ENCODE measurements at regions not wholly inside any gene's neighbourhood (a gene's known extent, or its start where the extent isn't known, plus 50 kb on each side); places are given as distances from the start of the nearest gene placed in this dataset.
A peak's percentile ranks its signal among the peaks of the same experiment; 100 is the strongest.

DNA sequence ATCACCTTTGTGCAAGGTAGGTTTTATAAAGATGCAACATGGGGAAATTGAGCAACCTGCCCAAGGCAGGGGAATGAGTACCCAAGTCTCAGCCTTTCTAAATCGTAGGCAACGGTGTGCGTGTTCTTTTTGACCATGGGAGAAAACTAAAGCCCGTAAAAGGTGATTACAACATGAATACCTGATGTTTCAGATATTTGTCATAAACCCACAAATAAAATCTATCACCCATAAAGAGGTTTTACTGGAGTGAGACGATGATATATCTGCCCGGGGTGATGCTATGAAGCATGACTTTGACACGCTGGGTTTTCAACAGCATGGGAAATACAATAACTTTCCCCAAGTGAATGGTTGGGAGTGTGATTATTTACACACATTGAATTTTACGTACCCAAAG is 406.3 kb upstream of the KLF6 start:
- peaks cover 4 to 6% of the 10 kb centered on the region in 2 donors for H3K4me1 Mint-ChIP-seq
- ATAC-seq (replicated peaks) (no peak), DNase-seq (no peak)
- peaks cover 2 to 4% of the 10 kb centered on the region in 2 donors for H3K9me3 Mint-ChIP-seq
- no peak overlapping the region for H3K4me3 Mint-ChIP-seq
- H3K27ac Mint-ChIP-seq: peak overlapping the region; percentile 80
- H3K27me3 Mint-ChIP-seq: no peaks in the 10 kb centered on the region
- no peaks in the 10 kb centered on the region for H3K36me3 Mint-ChIP-seq

DNA sequence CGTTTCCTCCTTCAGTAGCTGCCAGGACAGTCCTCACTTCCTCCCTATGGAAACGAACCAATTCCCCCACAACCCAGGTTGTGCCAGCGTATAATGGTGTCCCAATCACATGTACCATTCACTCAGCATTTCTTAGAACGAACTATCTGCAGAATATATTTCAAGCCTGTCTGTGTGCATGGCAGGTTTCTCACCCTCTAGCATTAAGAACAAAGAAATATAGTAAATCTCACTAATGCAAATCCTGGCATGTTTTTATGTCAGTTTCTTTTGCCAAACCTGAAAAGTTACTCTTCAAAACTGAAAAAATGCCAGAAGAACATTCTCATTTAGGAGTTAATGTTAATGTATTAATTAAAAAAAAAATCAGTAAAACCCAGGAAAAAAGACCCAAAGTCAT is 405.9 kb upstream of the KLF6 start:
- ATAC-seq (replicated peaks): no peak
- H3K36me3 Mint-ChIP-seq: no peaks in the 10 kb centered on the region
- no peak for DNase-seq
- H3K27ac Mint-ChIP-seq: peak overlapping the region; percentile 7
- H3K4me3 Mint-ChIP-seq: no peak overlapping the region
- peaks cover 4 to 6% of the 10 kb centered on the region in 2 donors for H3K4me1 Mint-ChIP-seq
- H3K27me3 Mint-ChIP-seq: no peaks in the 10 kb centered on the region
- H3K9me3 Mint-ChIP-seq: peaks cover 2 to 4% of the 10 kb centered on the region in 2 donors

DNA sequence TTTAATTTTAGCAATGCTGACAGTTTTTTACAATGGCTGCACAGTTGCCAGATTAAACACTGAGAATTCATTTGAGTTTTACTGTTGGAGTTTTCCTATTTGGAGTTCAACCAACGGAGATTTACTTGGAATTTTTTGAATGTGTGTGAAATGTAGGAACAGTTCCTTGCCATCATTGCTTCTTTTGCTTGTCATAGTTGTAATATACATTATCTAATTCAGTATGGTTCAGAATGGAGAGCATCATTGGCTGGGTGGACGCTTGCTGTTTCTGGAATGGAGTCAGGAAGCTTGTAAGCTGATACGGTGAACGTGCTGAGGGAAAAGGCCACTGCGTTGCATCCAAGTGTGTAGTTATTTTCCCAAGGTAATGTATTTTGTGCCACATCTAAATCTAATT is 404.3 kb upstream of the KLF6 start:
- H3K36me3 Mint-ChIP-seq: no peaks in the 10 kb centered on the region
- H3K27me3 Mint-ChIP-seq: no peaks in the 10 kb centered on the region
- H3K27ac Mint-ChIP-seq: no peak overlapping the region
- DNase-seq (no peak), ATAC-seq (replicated peaks) (no peak)
- peaks cover 4 to 6% of the 10 kb centered on the region in 2 donors for H3K4me1 Mint-ChIP-seq
- peaks cover 2 to 4% of the 10 kb centered on the region in 2 donors for H3K9me3 Mint-ChIP-seq
- no peak overlapping the region for H3K4me3 Mint-ChIP-seq

DNA sequence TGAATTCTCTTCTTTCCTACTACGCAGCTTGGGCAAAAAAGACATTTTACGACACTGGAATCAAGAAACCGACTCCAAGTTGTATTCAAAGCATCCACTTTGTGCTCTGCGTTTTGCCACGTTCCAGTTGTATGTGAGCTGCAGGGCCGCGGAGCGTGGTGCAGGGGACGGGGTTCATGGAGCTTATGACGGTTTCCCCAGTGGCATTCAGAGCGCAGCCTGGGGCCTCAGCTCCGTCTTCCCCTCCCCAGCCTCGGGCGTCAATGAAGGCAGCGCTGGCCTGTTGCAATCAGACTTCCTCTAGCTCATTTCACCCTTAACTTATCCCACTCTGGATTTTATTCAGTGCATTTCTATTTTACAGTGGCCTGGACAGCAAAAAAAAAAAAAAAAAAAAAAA is 403.4 kb upstream of the KLF6 start:
- peaks cover 2 to 4% of the 10 kb centered on the region in 2 donors for H3K9me3 Mint-ChIP-seq
- no peaks in the 10 kb centered on the region for H3K27me3 Mint-ChIP-seq
- no peak overlapping the region for H3K27ac Mint-ChIP-seq
- ATAC-seq (replicated peaks): no peak
- no peaks in the 10 kb centered on the region for H3K36me3 Mint-ChIP-seq
- DNase-seq: no peak
- no peak overlapping the region for H3K4me3 Mint-ChIP-seq
- peaks cover 4 to 6% of the 10 kb centered on the region in 2 donors for H3K4me1 Mint-ChIP-seq

DNA sequence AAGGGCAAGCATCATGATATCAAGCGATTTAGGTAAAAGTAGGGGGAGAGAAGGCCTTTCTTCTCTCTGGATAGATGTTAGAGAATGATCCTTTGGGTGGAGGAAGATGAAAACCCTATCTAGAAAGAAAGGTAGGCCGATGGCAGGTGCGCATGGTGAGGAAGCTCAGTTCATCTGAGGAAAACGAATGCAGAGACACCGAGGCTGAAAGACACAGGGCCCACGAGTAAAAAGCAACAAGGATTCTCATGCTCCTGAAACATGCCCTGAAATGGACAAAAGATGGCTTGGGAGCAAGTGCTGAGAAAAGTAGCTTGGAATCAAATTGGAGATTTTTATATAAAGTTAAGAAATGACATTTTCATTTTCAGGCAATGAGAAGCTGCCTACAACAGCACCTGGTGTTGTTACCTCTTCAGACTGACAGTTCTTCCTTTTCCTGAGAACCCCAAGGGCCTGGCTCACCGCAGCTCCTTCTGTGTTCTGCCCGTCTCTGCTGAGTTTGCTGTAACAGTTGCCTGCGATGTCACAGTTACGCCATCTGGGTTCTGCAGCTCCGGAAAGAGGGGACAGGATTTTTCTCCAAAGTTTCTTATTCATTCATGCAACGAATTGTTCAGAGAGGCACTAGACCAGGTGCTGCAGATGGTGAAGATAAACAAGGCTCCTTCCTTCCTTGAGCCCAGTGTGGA is 402.0 kb upstream of the KLF6 start:
- Mint-ChIP-seq H3K4me3 (no peak overlapping the region), H3K27ac (no peak overlapping the region), H3K27me3 (no peaks in the 10 kb centered on the region), H3K4me1 (peaks cover 4 to 6% of the 10 kb centered on the region in 2 donors), H3K36me3 (no peaks in the 10 kb centered on the region), H3K9me3 (peaks cover 2 to 4% of the 10 kb centered on the region in 2 donors)
- no peak for DNase-seq
- ATAC-seq (replicated peaks): peak in 1 of 2 donors; percentile 34

DNA sequence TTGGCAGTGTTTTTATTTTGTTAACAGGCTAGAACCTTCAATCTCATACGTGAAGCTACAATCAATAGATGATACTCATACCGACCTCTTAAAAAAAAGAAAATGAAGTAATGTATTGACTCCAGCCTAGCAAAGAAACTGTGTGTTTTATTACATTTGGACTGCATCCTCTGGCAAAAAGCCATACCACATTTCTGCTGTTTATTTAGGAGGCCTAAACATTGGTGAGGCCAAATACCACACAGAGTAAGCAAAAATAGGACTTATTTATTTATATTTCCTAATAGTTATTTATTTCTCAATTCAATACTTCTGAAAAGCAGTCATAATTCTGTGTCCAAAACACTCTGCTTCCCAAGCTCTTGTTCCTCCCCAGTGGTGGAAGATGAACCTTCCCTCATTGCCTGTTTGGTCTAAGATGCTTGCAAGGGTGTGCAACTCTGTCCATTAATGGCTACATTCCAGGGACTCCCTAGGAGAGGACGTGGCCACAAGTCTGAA is 398.8 kb upstream of the KLF6 start:
- Mint-ChIP-seq H3K4me1 (peaks cover 8 to 17% of the 10 kb centered on the region in 2 donors), H3K36me3 (no peaks in the 10 kb centered on the region), H3K4me3 (no peak overlapping the region), H3K27ac (no peak overlapping the region), H3K9me3 (no peaks in the 10 kb centered on the region), H3K27me3 (no peaks in the 10 kb centered on the region)
- DNase-seq (no peak), ATAC-seq (replicated peaks) (no peak)

DNA sequence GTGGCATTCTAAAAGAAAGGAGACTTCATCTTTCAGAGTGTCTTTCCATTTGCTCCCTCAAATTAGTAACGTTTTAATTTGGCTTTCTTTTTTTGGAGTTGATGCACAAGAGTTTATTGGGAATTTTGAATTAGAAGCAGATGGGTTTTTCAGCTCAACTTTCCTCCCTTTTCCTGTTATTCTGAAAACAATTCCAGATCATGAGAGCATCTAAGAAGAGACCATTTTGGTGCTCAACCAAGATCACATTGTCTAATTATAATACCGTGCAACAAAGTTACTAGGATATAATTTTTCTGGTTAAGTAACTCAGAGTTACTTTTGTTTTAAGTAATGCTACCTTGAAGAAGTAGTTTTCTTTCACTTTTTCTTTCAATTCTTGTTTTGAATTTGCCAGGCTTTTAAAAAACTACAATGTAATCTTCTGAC is 396.6 kb upstream of the KLF6 start:
- no peak for DNase-seq
- ATAC-seq (replicated peaks): no peak
- no peaks in the 10 kb centered on the region for H3K36me3 Mint-ChIP-seq
- no peaks in the 10 kb centered on the region for H3K9me3 Mint-ChIP-seq
- no peaks in the 10 kb centered on the region for H3K27me3 Mint-ChIP-seq
- peaks cover 5 to 17% of the 10 kb centered on the region in 2 donors for H3K4me1 Mint-ChIP-seq
- H3K4me3 Mint-ChIP-seq: no peak overlapping the region
- H3K27ac Mint-ChIP-seq: no peak overlapping the region

DNA sequence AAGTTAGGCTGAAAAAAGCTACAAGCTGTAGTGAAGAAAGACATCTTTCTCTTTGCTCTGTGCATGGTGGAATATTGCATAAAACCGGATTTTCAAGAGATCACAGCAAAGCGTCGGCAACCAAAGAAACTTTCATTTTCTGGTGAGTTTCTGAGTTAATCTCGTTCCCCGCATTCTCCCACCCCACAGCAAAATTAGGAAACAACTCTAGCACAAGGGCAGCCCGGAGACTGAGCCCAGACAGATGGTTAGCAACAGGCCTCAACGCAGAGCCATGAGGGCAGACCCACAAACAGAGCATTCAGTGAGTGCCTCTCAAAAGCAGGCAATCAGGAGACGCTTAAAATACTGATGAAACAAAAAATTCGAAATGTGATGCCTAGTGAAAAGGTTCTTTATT is 396.1 kb upstream of the KLF6 start:
- ATAC-seq (replicated peaks): no peak
- H3K27me3 Mint-ChIP-seq: no peaks in the 10 kb centered on the region
- H3K4me3 Mint-ChIP-seq: no peak overlapping the region
- no peak overlapping the region for H3K27ac Mint-ChIP-seq
- no peaks in the 10 kb centered on the region for H3K36me3 Mint-ChIP-seq
- peaks cover 7 to 22% of the 10 kb centered on the region in 2 donors for H3K4me1 Mint-ChIP-seq
- no peaks in the 10 kb centered on the region for H3K9me3 Mint-ChIP-seq
- no peak for DNase-seq

DNA sequence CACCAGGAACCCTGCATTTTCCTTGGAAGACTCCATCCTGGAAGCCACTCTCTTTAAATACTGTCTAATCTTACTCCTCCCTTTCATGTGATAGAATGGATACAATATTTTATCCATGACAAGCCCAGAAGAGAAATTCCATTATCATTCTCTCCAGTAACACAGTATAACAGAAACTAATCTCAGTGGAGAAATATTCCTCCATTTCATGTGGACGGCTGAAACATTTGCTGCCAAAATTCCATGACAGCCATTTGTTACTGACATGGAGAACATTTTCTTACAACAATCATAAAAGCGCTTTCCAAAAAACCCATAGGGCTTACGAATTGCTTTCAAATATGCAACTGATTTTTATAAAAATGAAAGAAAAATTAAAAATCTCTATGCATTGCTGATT is 392.8 kb upstream of the KLF6 start:
- no peaks in the 10 kb centered on the region for H3K27me3 Mint-ChIP-seq
- no peak for ATAC-seq (replicated peaks)
- peaks cover 4 to 5% of the 10 kb centered on the region in 2 donors for H3K36me3 Mint-ChIP-seq
- no peak overlapping the region for H3K27ac Mint-ChIP-seq
- peaks cover 21 to 36% of the 10 kb centered on the region in 2 donors for H3K4me1 Mint-ChIP-seq
- DNase-seq: no peak
- H3K9me3 Mint-ChIP-seq: peaks cover 0 to 1% of the 10 kb centered on the region in 2 donors
- no peak overlapping the region for H3K4me3 Mint-ChIP-seq

DNA sequence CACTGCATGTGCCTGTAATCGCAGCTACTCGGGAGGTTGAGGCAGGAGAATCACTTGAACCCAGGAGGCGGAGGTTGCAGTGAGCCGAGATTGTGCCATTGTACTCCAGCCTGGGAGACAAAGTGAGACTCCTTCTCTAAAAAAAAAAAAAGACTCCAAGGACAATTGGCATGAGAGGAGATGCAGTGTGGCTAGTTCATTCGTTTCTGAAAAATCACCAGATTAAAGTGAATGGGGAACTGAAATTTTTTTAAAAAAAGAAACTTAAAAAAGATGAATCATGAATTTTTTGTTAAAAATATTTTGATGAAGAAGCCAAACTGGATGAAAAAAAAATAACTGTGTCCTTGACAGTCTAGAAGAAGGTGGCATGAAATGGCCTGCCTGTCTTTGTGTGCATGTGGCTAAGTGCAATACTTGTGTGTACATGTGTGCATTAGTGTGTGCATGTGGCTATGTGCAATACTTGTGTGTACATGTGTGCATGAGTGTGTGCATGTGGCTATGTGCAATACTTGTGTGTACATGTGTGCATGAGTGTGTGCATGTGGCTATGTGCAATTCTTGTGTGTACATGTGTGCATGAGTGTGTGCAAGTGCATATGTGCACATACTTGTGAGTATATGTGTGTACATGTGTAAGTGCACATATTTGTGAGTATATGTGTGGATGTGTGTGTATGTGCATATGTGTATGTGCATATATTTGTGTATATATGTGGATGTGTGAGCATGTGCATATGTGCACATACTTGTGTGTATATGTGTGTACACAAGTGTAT is 391.7 kb upstream of the KLF6 start:
- Mint-ChIP-seq H3K36me3 (peaks cover 4 to 9% of the 10 kb centered on the region in 2 donors), H3K9me3 (peaks cover 0 to 3% of the 10 kb centered on the region in 2 donors), H3K4me3 (peak overlapping the region in 1 of 2 donors; percentile 78), H3K27me3 (no peaks in the 10 kb centered on the region), H3K4me1 (peaks cover 21 to 33% of the 10 kb centered on the region in 2 donors), H3K27ac (peak overlapping the region; percentile 76)
- ATAC-seq (replicated peaks) (peak; percentile 68 to 73), DNase-seq (no peak)

DNA sequence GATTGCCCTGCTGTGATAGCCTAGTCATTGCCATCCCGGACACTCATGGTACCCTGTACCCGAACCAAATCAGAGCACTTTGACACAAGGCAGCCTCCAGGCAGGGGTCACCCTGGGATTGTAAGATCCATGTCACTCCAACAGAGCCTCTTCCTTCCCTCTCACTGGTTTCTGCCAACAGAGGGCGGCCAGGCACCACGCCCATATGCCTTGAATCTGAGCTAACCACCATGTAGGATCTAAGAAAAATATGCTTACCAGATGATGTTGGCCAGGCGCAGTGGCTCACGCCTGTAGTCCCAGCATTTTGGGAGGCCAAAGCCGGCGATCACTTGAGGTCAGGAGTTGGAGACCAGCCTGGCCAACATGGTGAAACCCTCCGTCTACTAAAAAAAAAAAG is 389.2 kb upstream of the KLF6 start:
- Mint-ChIP-seq H3K27me3 (no peaks in the 10 kb centered on the region), H3K36me3 (peaks cover 4 to 9% of the 10 kb centered on the region in 2 donors), H3K4me3 (no peak overlapping the region), H3K4me1 (peaks cover 23 to 44% of the 10 kb centered on the region in 2 donors), H3K27ac (peak overlapping the region; percentile 49), H3K9me3 (peaks cover 0 to 3% of the 10 kb centered on the region in 2 donors)
- DNase-seq: no peak
- no peak for ATAC-seq (replicated peaks)

DNA sequence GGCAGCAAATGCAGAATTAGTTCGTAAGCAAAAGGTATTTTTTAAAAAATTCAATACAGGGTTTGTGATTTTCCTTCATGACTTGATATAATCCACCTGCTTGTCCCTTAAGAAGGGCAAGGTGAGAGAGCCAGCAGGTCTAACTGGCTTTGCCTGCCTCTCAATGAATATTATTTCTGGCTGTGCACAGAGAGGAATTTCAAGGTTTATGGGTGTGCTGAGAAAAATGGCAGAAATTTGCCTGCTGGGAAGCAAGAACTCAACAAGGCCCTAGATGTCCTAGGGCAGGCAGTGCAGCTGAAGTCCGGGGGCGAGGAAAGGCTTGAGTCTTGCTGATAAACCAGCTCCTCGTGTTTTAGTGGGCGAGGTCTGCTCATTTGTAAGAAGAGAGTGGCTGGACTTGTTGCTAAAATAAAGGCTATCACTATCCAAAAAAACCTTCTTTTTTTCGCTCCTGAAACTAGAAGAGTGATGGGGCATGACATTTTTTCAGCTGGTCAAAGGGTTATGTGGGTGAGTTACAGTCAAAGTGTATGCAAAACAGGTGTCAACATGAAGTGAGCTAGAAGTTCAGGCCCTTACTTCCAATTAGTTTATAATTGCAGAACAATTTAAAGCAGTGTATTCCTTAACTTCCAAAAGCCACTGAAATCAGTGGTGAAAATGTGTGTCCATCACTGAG is 385.8 kb upstream of the KLF6 start:
- peaks cover 4 to 9% of the 10 kb centered on the region in 2 donors for H3K36me3 Mint-ChIP-seq
- peaks cover 19 to 37% of the 10 kb centered on the region in 2 donors for H3K4me1 Mint-ChIP-seq
- H3K4me3 Mint-ChIP-seq: no peak overlapping the region
- H3K27ac Mint-ChIP-seq: no peak overlapping the region
- peaks cover 0 to 3% of the 10 kb centered on the region in 2 donors for H3K27me3 Mint-ChIP-seq
- H3K9me3 Mint-ChIP-seq: peaks cover 0 to 3% of the 10 kb centered on the region in 2 donors
- DNase-seq: no peak
- peak; percentile 50 to 52 for ATAC-seq (replicated peaks)

DNA sequence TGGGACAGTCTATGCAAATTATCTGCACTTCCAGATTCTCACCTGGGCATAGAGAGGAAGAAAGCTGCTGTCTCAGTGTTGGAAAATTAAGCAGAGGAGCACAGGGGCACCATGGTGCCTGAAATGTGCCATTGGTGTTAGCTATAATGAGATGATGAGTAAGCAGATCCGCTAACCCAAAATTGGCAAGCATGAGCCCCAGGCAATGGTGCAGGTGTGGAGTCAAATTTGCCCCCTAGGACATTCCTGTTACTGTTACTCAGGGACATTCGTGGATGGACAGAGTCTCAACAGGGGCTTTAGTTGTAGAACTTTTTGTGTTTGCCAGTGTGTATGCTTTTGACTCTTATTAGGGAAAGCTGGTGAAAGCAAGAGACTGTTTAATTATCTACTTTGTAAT is 385.2 kb upstream of the KLF6 start:
- no peak for ATAC-seq (replicated peaks)
- no peak for DNase-seq
- Mint-ChIP-seq H3K4me1 (peaks cover 13 to 31% of the 10 kb centered on the region in 2 donors), H3K27me3 (peaks cover 0 to 3% of the 10 kb centered on the region in 2 donors), H3K4me3 (no peak overlapping the region), H3K36me3 (peaks cover 4 to 9% of the 10 kb centered on the region in 2 donors), H3K9me3 (peaks cover 0 to 3% of the 10 kb centered on the region in 2 donors), H3K27ac (no peak overlapping the region)

DNA sequence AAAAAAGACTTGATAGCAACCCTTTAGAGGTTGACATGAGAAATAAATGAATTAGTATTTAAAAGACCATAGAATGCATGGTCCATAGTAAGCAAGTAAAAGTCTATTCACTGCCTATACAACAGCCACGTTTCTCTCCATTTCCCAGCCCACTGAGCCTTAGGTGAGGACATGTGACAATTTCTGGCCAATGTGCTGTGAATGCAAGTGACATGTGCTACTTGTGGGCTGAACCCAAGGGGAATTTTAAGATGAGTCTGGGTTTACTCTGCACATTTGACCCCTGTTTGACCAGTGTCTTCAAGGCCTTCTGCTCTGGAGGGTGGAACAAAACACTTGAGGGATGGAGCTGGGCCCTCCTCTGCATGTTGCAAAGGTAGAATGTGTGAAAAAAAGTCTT is 384.4 kb upstream of the KLF6 start:
- no peak overlapping the region for H3K4me3 Mint-ChIP-seq
- H3K9me3 Mint-ChIP-seq: peaks cover 0 to 3% of the 10 kb centered on the region in 2 donors
- no peak for ATAC-seq (replicated peaks)
- H3K4me1 Mint-ChIP-seq: peaks cover 12 to 26% of the 10 kb centered on the region in 2 donors
- no peak overlapping the region for H3K27ac Mint-ChIP-seq
- H3K36me3 Mint-ChIP-seq: peaks cover 4 to 9% of the 10 kb centered on the region in 2 donors
- no peak for DNase-seq
- H3K27me3 Mint-ChIP-seq: peaks cover 0 to 6% of the 10 kb centered on the region in 2 donors
